H1 (cell line): ENCODE measurements at regions not wholly inside any gene's neighbourhood (a gene's known extent, or its start where the extent isn't known, plus 50 kb on each side); places are given as distances from the start of the nearest gene placed in this dataset.

ENCODE experiments used
- CTCF ChIA-PET: fragments of 300-600 bp; sonication (Branson Sonifier 250); formaldehyde crosslinking; loops from one replicate; lab custom pipeline; 2021; ENCODE audit not compliant: partially characterized antibody; lab: Charles Lee
- POLR2A ChIA-PET: fragments of 300-600 bp; sonication (Branson Sonifier 250); formaldehyde crosslinking; loops from one replicate; lab custom pipeline; 2021; ENCODE audit warnings: inconsistent platforms; ENCODE audit not compliant: partially characterized antibody; lab: Charles Lee
- DNase-seq, 2 experiments: peaks; one replicate each; pipeline versions ENCODE4 v3.0.0 to v3.0.0-alpha.2; 2010 to 2022; ENCODE audit warnings: low spot score in 2 of 2, low read depth in 1 of 2, mixed read lengths in 1 of 2
- FAIRE-seq: peaks from 2 replicates; lab custom pipeline; 2011; peaks lifted over from hg19 to GRCh38; lab: Jason Lieb, UNC
- H2AFZ ChIP-seq: 2 replicates; pipeline ENCODE4 v1.8.1; 2012; ENCODE audit warnings: low read length, inconsistent platforms
- H2AK5ac ChIP-seq: 2 replicates; pipeline ENCODE4 v1.6.1; 2013; ENCODE audit warnings: low read depth, low read length
- H2BK120ac ChIP-seq: replicated peaks from 2 replicates; pipeline ENCODE3; 2013; ENCODE audit warnings: low read depth, low read length, inconsistent platforms
- H2BK12ac ChIP-seq: 2 replicates; pipeline ENCODE4 v1.6.1; 2013; ENCODE audit warnings: low read depth, low read length
- H2BK15ac ChIP-seq: 2 replicates; pipeline ENCODE4 v1.6.1; 2013; ENCODE audit warnings: low read length
- H2BK20ac ChIP-seq: 2 replicates; pipeline ENCODE4 v1.6.1; 2013; ENCODE audit warnings: low read length
- H2BK5ac ChIP-seq: 2 replicates; pipeline ENCODE4 v1.6.1; 2013; ENCODE audit warnings: low read depth, low read length
- H3K14ac ChIP-seq: 2 replicates; pipeline ENCODE4 v1.6.1; 2013; ENCODE audit warnings: inconsistent platforms; ENCODE audit not compliant: insufficient read length
- H3K18ac ChIP-seq: 2 replicates; pipeline ENCODE4 v1.6.1; 2013; ENCODE audit warnings: low read length; ENCODE audit errors: extremely low read depth
- H3K23ac ChIP-seq: 2 replicates; pipeline ENCODE4 v1.6.1; 2013; ENCODE audit warnings: inconsistent platforms; ENCODE audit not compliant: insufficient read length
- H3K23me2 ChIP-seq: 2 replicates; pipeline ENCODE4 v1.6.1; 2013; ENCODE audit warnings: low read depth, low read length
- H3K27ac ChIP-seq: 2 replicates; pipeline ENCODE4 v1.6.1; 2011; ENCODE audit warnings: low read depth, low read length, inconsistent platforms
- H3K27me3 ChIP-seq, 4 experiments: replicated peaks in 1 of 4; 1 replicate in 1 of 4; 2 replicates in 3 of 4; pipeline versions ENCODE4 v1.6.1 to v1.8.1; 2011 to 2013; ENCODE audit warnings: low read length in 3 of 4, mild to moderate bottlenecking in 3 of 4, inconsistent platforms in 2 of 4, mixed read lengths in 2 of 4, moderate library complexity in 1 of 4; ENCODE audit not compliant: control insufficient read depth in 3 of 4, insufficient read depth in 3 of 4; ENCODE audit errors: extremely low read depth in 1 of 4
- H3K36me3 ChIP-seq, 4 experiments: 2 replicates each; pipeline versions ENCODE4 v1.6.1 to v1.8.1; 2011 to 2013; ENCODE audit warnings: mild to moderate bottlenecking in 4 of 4, low read length in 3 of 4, moderate library complexity in 2 of 4, control low read depth in 1 of 4, inconsistent platforms in 1 of 4; ENCODE audit not compliant: insufficient read depth in 4 of 4, control insufficient read depth in 2 of 4
- H3K4ac ChIP-seq: replicated peaks from 2 replicates; pipeline ENCODE3; 2013; ENCODE audit warnings: low read length, low read depth, mixed read lengths, inconsistent platforms; ENCODE audit not compliant: insufficient read length
- H3K4me1 ChIP-seq, 4 experiments: replicated peaks in 1 of 4; 1 replicate in 1 of 4; 2 replicates in 3 of 4; pipeline versions ENCODE4 v1.6.1 to v1.8.1; 2011 to 2013; ENCODE audit warnings: low read length in 3 of 4, inconsistent platforms in 2 of 4, mixed read lengths in 1 of 4; ENCODE audit not compliant: insufficient read depth in 4 of 4, control insufficient read depth in 3 of 4
- H3K4me2 ChIP-seq, 2 experiments: 2 replicates each; pipeline versions ENCODE4 v1.6.1 to v1.8.1; 2011 to 2013; ENCODE audit warnings: low read depth in 2 of 2, low read length in 2 of 2, control low read depth in 1 of 2, inconsistent platforms in 1 of 2, mild to moderate bottlenecking in 1 of 2; ENCODE audit not compliant: insufficient read depth in 1 of 2
- H3K4me3 ChIP-seq, 4 experiments: fragments of 200-600, 300-600 bp in 1 of 4; sonication (generic), shearing (Covaris generic), sonication (Bioruptor Twin) in 1 of 4; 2 replicates each; pipeline versions ENCODE4 v1.5.1 to v1.8.1; 2011 to 2016; ENCODE audit warnings: low read length in 4 of 4, low read depth in 3 of 4, control low read depth in 2 of 4, inconsistent platforms in 2 of 4, mild to moderate bottlenecking in 2 of 4, mixed read lengths in 1 of 4, moderate library complexity in 1 of 4; ENCODE audit not compliant: insufficient read depth in 2 of 4; ENCODE audit errors: extremely low read depth in 1 of 4
- H3K56ac ChIP-seq: replicated peaks from 2 replicates; pipeline ENCODE3; 2013; ENCODE audit warnings: low read depth, mild to moderate bottlenecking, mixed read lengths, low read length, inconsistent platforms; ENCODE audit not compliant: insufficient read length
- H3K79me1 ChIP-seq: 2 replicates; pipeline ENCODE4 v1.6.1; 2013; ENCODE audit warnings: low read depth, low read length, control low read depth
- H3K79me2 ChIP-seq, 2 experiments: 2 replicates each; pipeline versions ENCODE4 v1.6.1 to v1.8.1; 2012 to 2013; ENCODE audit warnings: low read length in 2 of 2, mild to moderate bottlenecking in 2 of 2, inconsistent platforms in 1 of 2; ENCODE audit not compliant: insufficient read depth in 2 of 2, control insufficient read depth in 1 of 2
- H3K9ac ChIP-seq, 4 experiments: replicated peaks in 1 of 4; 1 replicate in 1 of 4; 2 replicates in 3 of 4; pipeline versions ENCODE4 v1.6.1 to v1.8.1; 2011 to 2013; ENCODE audit warnings: low read depth in 3 of 4, low read length in 3 of 4, control low read depth in 2 of 4, mild to moderate bottlenecking in 2 of 4, moderate library complexity in 2 of 4, inconsistent platforms in 1 of 4; ENCODE audit errors: extremely low read depth in 1 of 4
- H3K9me3 ChIP-seq, 2 experiments: 2 replicates each; pipeline versions ENCODE4 v1.6.1 to v1.8.1; 2012 to 2013; ENCODE audit warnings: mild to moderate bottlenecking in 2 of 2, moderate library complexity in 2 of 2, control low read depth in 1 of 2, inconsistent platforms in 1 of 2, low read depth in 1 of 2, low read length in 1 of 2, mixed read lengths in 1 of 2; ENCODE audit not compliant: insufficient read depth in 2 of 2
- H4K20me1 ChIP-seq, 2 experiments: replicated peaks in 1 of 2; 2 replicates each; pipeline versions ENCODE3 to v1.8.1; 2011 to 2013; ENCODE audit warnings: inconsistent platforms in 2 of 2, low read length in 2 of 2, mild to moderate bottlenecking in 1 of 2; ENCODE audit not compliant: insufficient read depth in 2 of 2, control insufficient read depth in 1 of 2
- H4K5ac ChIP-seq: 2 replicates; pipeline ENCODE4 v1.6.1; 2013; ENCODE audit warnings: low read length, low read depth, mixed read lengths, inconsistent platforms; ENCODE audit not compliant: insufficient read length
- H4K8ac ChIP-seq: 2 replicates; pipeline ENCODE4 v1.8.0; 2013; ENCODE audit warnings: mild to moderate bottlenecking, moderate library complexity, low read length, inconsistent platforms; ENCODE audit not compliant: insufficient read depth; ENCODE audit errors: extremely low read depth
- H4K91ac ChIP-seq: replicated peaks from 2 replicates; pipeline ENCODE3; 2013; ENCODE audit warnings: low read length, mixed read lengths, inconsistent platforms; ENCODE audit not compliant: insufficient read length
- CHD1 ChIP-seq: IDR thresholded peaks from 2 replicates; pipeline ENCODE4 v1.6.1; 2012; ENCODE audit warnings: low read depth, low read length, improper control_type of control experiment
- CTBP2 ChIP-seq: IDR thresholded peaks from 2 replicates; pipeline ENCODE4 v1.7.0; 2011; ENCODE audit warnings: borderline replicate concordance, mild to moderate bottlenecking, moderate library complexity, mixed read lengths, low read length; ENCODE audit not compliant: insufficient read depth, insufficient read length
- E2F6 ChIP-seq: IDR thresholded peaks from 2 replicates; pipeline ENCODE4 v1.6.1; 2012; ENCODE audit warnings: inconsistent platforms
- KDM1A ChIP-seq: fragments of 200-600, 300-600 bp; sonication (generic); IDR thresholded peaks from 2 replicates; pipeline ENCODE4 v1.7.1; 2016; ENCODE audit warnings: mild to moderate bottlenecking, low read length, borderline replicate concordance
- KDM5A ChIP-seq: fragments of 200-600 bp; IDR thresholded peaks from 2 replicates; pipeline ENCODE4 v1.7.1; 2012; ENCODE audit warnings: mild to moderate bottlenecking, low read length, inconsistent platforms, mixed read lengths
- NANOG ChIP-seq: IDR thresholded peaks from 2 replicates; pipeline ENCODE4 v1.6.1; 2011; ENCODE audit warnings: low read length, low read depth, mild to moderate bottlenecking, inconsistent platforms; ENCODE audit not compliant: insufficient read depth, poor library complexity, severe bottlenecking
- SAP30 ChIP-seq: fragments of 300-600 bp; sonication (generic); IDR thresholded peaks from 2 replicates; pipeline ENCODE4 v1.7.1; 2012; ENCODE audit warnings: low read length, moderate library complexity, mild to moderate bottlenecking, inconsistent platforms; ENCODE audit not compliant: insufficient read depth, insufficient replicate concordance
- SIN3A ChIP-seq, 2 experiments: IDR thresholded peaks in 1 of 2; conservative IDR thresholded peaks in 1 of 2; 2 replicates each; pipeline ENCODE4 v1.6.1; 2011 to 2012; ENCODE audit warnings: low read length in 2 of 2, improper control_type of control experiment in 1 of 2, low read depth in 1 of 2, mild to moderate bottlenecking in 1 of 2
- SP1 ChIP-seq: IDR thresholded peaks from 2 replicates; pipeline ENCODE4 v1.6.1; 2011; ENCODE audit warnings: low read depth, low read length
- SRF ChIP-seq: IDR thresholded peaks from 2 replicates; pipeline ENCODE4 v1.6.1; 2011; ENCODE audit warnings: mild to moderate bottlenecking, low read depth, low read length, moderate library complexity
- TAF7 ChIP-seq: optimal IDR thresholded peaks from 2 replicates; pipeline ENCODE3; 2011; ENCODE audit warnings: low read depth, mild to moderate bottlenecking, inconsistent platforms, low read length, moderate library complexity, borderline replicate concordance
- WGBS, 2 experiments: shearing (Covaris generic) in 1 of 2; methylation state at CpG; one replicate each; pipeline versions ENCODE4 v1.1.6 to v1.1.7; 2013 to 2015; ENCODE audit warnings: low lambda C conversion rate in 2 of 2, mixed read lengths in 2 of 2, inconsistent platforms in 1 of 2, low coverage in 1 of 2, missing lambda C conversion rate in 1 of 2; ENCODE audit not compliant: insufficient replicate concordance in 2 of 2, insufficient coverage in 1 of 2, insufficient read length in 1 of 2; ENCODE audit errors: extremely low coverage in 1 of 2, missing lambda C conversion rate in 1 of 2; 5-methylcytosine and 5-hydroxymethylcytosine counted together

DNA sequence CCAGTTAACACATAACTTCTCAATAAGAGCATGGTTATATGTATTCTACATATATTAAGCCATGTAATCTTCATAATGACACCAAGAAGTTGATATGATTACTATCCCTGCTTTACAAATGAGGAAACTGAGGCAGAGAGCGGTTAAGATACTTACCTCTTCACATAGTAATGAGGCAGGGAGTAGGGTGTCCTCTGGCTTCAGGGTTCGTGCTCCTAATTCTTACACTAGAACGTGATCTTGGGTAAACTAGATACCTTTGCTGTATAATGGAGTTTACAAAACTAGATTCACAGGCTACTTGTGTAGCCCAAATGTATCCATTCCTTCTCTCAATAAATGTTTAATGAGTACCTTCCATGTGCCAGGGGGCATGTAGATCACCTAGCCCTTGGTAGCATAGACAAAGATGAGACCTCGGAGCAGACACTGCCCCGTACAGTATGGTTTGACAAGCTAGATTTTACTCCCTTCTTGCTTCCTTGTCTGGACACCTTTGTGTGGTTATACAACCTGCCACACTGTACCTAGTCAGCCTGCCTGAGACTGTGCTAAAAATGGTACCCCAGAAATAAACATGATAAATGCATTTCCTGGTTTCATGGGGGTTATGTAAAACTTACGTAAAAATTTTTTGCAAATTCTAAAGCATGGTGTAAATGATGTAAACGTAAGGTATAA lies 991.8 kb downstream of the VRK1 start:
- Histone ChIP-seq H2BK12ac (no peak overlapping the region), H3K4ac (no peak overlapping the region), H3K9me3 (peaks cover 0 to 4% of the 10 kb centered on the region in 2 experiments; a peak in 1 of 4 replicates), H2AK5ac (no peak overlapping the region), H3K36me3 (no peaks in the 10 kb centered on the region), H4K5ac (no peak overlapping the region), H3K79me2 (no peaks in the 10 kb centered on the region), H3K14ac (no peak overlapping the region), H2AFZ (0 out of 2 replicates have a peak overlapping the region, but pooled peaks have one; percentile 16), H3K27me3 (no peaks in the 10 kb centered on the region), H3K4me1 (no peaks in the 10 kb centered on the region), H2BK20ac (no peak overlapping the region), H4K8ac (no peak overlapping the region), H3K4me2 (no peak overlapping the region), H3K23ac (no peak overlapping the region), H2BK5ac (no peak overlapping the region), H3K18ac (no peak overlapping the region), H3K9ac (no peak overlapping the region), H3K79me1 (no peaks in the 10 kb centered on the region), H4K91ac (no peak overlapping the region), H3K27ac (no peak overlapping the region), H2BK15ac (no peak overlapping the region), H4K20me1 (no peaks in the 10 kb centered on the region), H3K4me3 (no peak overlapping the region), H3K56ac (no peak overlapping the region), H3K23me2 (no peaks in the 10 kb centered on the region), H2BK120ac (no peak overlapping the region)
- POLR2A ChIA-PET = no interaction called here
- FAIRE-seq (no peak), DNase-seq (no peak)
- WGBS, 2 experiments = 92% methylated on average over 7 of the region's 7 CpGs; no CpG with 5 or more reads in 1 of the 2 experiments
- CTCF ChIA-PET = interaction anchor here (1.0 to 1.2 kb wide), 2 partner anchors 144 to 267 kb away, joined by 3 read pairs; no protein-coding TSS in a partner anchor
- no peak for TF ChIP-seq SRF
- TF ChIP-seq CHD1 = no peak
- TF ChIP-seq NANOG = no peak
- TF ChIP-seq SAP30 = no peak
- no peak for TF ChIP-seq KDM5A
- TF ChIP-seq TAF7 = no peak
- no peak for TF ChIP-seq SP1
- TF ChIP-seq SIN3A (conservative IDR thresholded peaks at IDR 0.05 in 1 of 2, IDR thresholded peaks at IDR 0.05 in 1 of 2; ENCODE audit: low read depth in 1 of 2, low read length in 2 of 2) = no peak
- no peak for TF ChIP-seq E2F6
- TF ChIP-seq KDM1A = no peak
- no peak for TF ChIP-seq CTBP2
